ENCODE measurements at regions not wholly inside any gene's neighbourhood (a gene's known extent, or its start where the extent isn't known, plus 50 kb on each side); places are given as distances from the start of the nearest gene placed in this dataset.

DNA sequence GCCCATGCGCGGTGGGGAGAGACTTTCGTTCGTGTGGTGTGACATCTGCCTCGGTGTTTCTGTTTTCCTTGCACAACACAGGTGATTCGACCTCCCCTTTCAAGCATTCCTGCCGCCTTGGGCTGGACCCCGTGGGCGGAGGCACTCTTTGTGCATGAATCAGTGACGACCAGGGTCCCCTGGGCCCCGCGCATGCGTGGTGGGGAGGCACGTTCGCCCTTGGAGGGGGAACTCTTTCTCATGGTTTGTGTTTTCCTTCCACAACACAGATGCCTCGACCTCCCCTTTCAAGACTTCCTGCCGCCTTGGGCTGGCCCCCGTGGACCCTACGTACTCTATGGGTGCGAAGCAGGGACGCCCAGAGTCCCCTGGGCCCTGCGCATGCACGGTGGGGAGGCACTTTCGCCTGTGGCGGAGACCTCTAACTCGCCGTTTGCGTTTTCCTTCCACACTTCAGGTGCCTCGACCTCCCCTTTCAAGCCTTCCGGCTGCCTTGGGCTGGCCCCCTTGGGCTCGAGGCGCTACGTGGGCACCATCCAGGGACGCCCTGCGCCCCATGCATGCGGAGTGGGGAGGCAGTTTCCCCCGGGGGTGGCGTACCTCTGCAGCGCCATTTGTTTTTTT, 340.9 kb downstream of the ALG10 start:
- H3K4me3 ChIP-seq: no peak overlapping the region
- TF ChIP-seq, protein P1, sequence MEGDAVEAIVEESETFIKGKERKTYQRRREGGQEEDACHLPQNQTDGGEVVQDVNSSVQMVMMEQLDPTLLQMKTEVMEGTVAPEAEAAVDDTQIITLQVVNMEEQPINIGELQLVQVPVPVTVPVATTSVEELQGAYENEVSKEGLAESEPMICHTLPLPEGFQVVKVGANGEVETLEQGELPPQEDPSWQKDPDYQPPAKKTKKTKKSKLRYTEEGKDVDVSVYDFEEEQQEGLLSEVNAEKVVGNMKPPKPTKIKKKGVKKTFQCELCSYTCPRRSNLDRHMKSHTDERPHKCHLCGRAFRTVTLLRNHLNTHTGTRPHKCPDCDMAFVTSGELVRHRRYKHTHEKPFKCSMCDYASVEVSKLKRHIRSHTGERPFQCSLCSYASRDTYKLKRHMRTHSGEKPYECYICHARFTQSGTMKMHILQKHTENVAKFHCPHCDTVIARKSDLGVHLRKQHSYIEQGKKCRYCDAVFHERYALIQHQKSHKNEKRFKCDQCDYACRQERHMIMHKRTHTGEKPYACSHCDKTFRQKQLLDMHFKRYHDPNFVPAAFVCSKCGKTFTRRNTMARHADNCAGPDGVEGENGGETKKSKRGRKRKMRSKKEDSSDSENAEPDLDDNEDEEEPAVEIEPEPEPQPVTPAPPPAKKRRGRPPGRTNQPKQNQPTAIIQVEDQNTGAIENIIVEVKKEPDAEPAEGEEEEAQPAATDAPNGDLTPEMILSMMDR (IDR thresholded peaks at IDR 0.05): no peak
- ATAC-seq: no peak
- intact Hi-C loops (cut with DNase I): no loop called here
- H3K36me3 ChIP-seq: no peaks in the 10 kb centered on the region
- H3K4me1 ChIP-seq: no peaks in the 10 kb centered on the region
- H3K27ac ChIP-seq: no peak overlapping the region
- H3K9me3 ChIP-seq: peaks cover 15% of the 10 kb centered on the region
- H3K27me3 ChIP-seq (ENCODE audit: low read depth): peaks cover 7% of the 10 kb centered on the region
- no peak for DNase-seq

DNA sequence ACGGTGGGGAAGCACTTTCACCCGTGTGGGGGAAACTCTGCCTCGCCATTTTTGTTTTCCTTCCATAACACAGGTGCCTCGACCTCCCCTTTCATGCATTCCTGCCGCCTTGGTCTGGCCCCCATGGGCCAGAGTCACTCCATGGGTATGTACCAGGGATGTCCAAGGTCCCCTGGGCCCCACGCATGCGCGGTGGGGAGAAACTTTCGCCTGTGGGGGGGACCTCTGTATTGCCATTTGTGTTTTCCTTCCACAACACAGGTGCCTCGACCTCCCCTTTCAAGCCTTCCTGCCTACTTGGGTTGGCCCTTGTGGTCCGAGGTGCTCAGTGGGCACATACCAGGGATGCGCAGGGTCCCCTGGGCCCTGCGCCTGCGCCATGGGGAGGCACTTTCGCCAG, 345.8 kb downstream of the ALG10 start:
- Histone ChIP-seq H3K27ac (no peak overlapping the region), H3K36me3 (no peaks in the 10 kb centered on the region), H3K27me3 (ENCODE audit: low read depth) (no peaks in the 10 kb centered on the region), H3K4me3 (no peak overlapping the region), H3K9me3 (peaks cover 7% of the 10 kb centered on the region), H3K4me1 (no peaks in the 10 kb centered on the region)
- TF ChIP-seq, protein P1 (IDR thresholded peaks at IDR 0.05): no peak
- ATAC-seq: no peak
- intact Hi-C loops (cut with DNase I): no loop called here
- no peak for DNase-seq

DNA sequence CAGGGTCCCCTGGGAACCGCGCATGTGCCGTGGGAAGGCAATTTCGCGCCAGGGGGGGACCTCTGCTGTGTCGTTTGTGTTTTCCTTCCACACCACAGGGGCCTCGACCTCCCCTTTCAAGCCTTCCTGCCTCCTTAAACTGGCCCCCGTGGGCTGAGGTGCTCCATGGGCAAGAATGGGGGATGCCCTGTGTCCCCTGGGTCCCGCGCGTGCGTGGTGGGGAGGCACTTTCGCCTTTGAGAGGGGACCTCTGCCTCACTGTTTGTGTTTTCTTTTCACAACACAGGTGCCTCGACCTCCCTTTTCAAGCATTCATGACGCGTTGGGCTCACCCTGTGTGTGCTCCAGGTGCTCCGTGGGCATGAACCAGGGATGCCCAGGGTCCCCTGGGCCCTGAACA, 348.8 kb downstream of the ALG10 start:
- Histone ChIP-seq H3K4me3 (no peak overlapping the region), H3K27ac (no peak overlapping the region), H3K36me3 (no peaks in the 10 kb centered on the region), H3K9me3 (peaks cover 13% of the 10 kb centered on the region), H3K4me1 (no peaks in the 10 kb centered on the region), H3K27me3 (ENCODE audit: low read depth) (no peaks in the 10 kb centered on the region)
- ATAC-seq (no peak), DNase-seq (no peak)
- intact Hi-C loops (cut with DNase I): no loop called here
- TF ChIP-seq, protein P1 (IDR thresholded peaks at IDR 0.05): no peak

GRCh38 chr12:34372003-34372402, 349.7 kb downstream of the ALG10 start:
- DNase-seq: no peak
- Histone ChIP-seq H3K4me3 (no peak overlapping the region), H3K27ac (no peak overlapping the region), H3K4me1 (no peaks in the 10 kb centered on the region), H3K36me3 (no peaks in the 10 kb centered on the region), H3K9me3 (peaks cover 9% of the 10 kb centered on the region), H3K27me3 (ENCODE audit: low read depth) (no peaks in the 10 kb centered on the region)
- TF ChIP-seq, protein P1 (IDR thresholded peaks at IDR 0.05): no peak
- ATAC-seq: no peak
- intact Hi-C loops (cut with DNase I): no loop called here

DNA sequence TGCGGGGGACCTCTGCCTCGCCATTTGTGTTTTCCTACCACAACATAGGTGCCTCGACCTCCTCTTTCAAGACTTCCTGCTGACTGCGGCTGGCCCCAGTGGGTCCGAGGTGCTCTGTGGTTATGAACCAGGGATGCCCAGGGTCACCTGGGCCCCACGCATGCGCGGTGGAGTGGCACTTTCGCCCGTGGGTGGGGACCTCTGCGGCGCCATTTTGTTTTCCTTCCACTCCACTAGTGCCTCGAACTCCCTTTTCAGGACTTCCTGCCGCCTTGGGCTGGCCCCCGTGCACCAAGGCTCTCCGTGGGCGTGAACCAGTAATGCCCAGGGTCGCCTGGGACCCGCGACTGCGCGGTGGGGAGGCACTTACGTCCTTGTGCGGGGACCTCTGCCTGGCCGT, 351.6 kb downstream of the ALG10 start:
- TF ChIP-seq, protein P1 (IDR thresholded peaks at IDR 0.05): no peak
- DNase-seq (no peak), ATAC-seq (no peak)
- H3K27me3 ChIP-seq (ENCODE audit: low read depth): no peaks in the 10 kb centered on the region
- peaks cover 9% of the 10 kb centered on the region for H3K9me3 ChIP-seq
- no peak overlapping the region for H3K4me3 ChIP-seq
- no peaks in the 10 kb centered on the region for H3K4me1 ChIP-seq
- H3K36me3 ChIP-seq: no peaks in the 10 kb centered on the region
- intact Hi-C loops (cut with DNase I): no loop called here
- no peak overlapping the region for H3K27ac ChIP-seq
